Transverse colon (tissue), 4 donors: ENCODE measurements at regions not wholly inside any gene's neighbourhood (a gene's known extent, or its start where the extent isn't known, plus 50 kb on each side); places are given as distances from the start of the nearest gene placed in this dataset.

Experiments
- CTCF ChIP-seq, 5 experiments: fragments of 200-600 bp in 3 of 5; fragments of 450-650 bp in 2 of 5; sonication (generic) in 3 of 5; IDR thresholded peaks; 1 replicate in 2 of 5; 2 replicates in 3 of 5; pipeline ENCODE4 v1.5.1; 2016 to 2017; ENCODE audit warnings: antibody characterized with exemption in 5 of 5, inconsistent platforms in 3 of 5, mild to moderate bottlenecking in 2 of 5, moderate library complexity in 1 of 5
- POLR2A ChIP-seq: fragments of 450-650 bp; IDR thresholded peaks from one replicate; pipeline ENCODE4 v1.6.1; 2016; ENCODE audit warnings: antibody characterized with exemption, mild to moderate bottlenecking, moderate library complexity
- POLR2AphosphoS5 ChIP-seq, 3 donors: sonication (generic); formaldehyde crosslinking; IDR thresholded peaks; one replicate each; pipeline ENCODE4 v1.6.1; 2016; ENCODE audit warnings: antibody characterized with exemption in 3 of 3

- no peak for TF ChIP-seq POLR2AphosphoS5 (IDR thresholded peaks at IDR 0.05)
- no peak for TF ChIP-seq CTCF (IDR thresholded peaks at IDR 0.05)
- no peak for TF ChIP-seq POLR2A
These were observed 137.2 kb upstream of the IGFBP3 start for GRCh38 chr7:46058086-46058823.
